ENCODE measurements at regions not wholly inside any gene's neighbourhood (a gene's known extent, or its start where the extent isn't known, plus 50 kb on each side); places are given as distances from the start of the nearest gene placed in this dataset.

- H3K4me2 ChIP-seq (ENCODE audit: insufficient read depth, insufficient read length, low read length) = no peak overlapping the region
- H4K8ac ChIP-seq (replicated peaks; ENCODE audit: insufficient read length, low read depth, low read length) = no peak overlapping the region
- H2BK5ac ChIP-seq (ENCODE audit: insufficient read length, low read length) = no peak overlapping the region
- no peak overlapping the region for H3K56ac ChIP-seq (ENCODE audit: insufficient read length, low read depth, low read length)
- no peaks in the 10 kb centered on the region; the same call in 1 of the 2 replicates for H3K4me1 ChIP-seq (ENCODE audit: insufficient read depth, low read length)
- TF ChIP-seq, protein P1, sequence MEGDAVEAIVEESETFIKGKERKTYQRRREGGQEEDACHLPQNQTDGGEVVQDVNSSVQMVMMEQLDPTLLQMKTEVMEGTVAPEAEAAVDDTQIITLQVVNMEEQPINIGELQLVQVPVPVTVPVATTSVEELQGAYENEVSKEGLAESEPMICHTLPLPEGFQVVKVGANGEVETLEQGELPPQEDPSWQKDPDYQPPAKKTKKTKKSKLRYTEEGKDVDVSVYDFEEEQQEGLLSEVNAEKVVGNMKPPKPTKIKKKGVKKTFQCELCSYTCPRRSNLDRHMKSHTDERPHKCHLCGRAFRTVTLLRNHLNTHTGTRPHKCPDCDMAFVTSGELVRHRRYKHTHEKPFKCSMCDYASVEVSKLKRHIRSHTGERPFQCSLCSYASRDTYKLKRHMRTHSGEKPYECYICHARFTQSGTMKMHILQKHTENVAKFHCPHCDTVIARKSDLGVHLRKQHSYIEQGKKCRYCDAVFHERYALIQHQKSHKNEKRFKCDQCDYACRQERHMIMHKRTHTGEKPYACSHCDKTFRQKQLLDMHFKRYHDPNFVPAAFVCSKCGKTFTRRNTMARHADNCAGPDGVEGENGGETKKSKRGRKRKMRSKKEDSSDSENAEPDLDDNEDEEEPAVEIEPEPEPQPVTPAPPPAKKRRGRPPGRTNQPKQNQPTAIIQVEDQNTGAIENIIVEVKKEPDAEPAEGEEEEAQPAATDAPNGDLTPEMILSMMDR (conservative IDR thresholded peaks at IDR 0.05) = no peak
- H4K20me1 ChIP-seq (ENCODE audit: control insufficient read depth, insufficient read depth, insufficient read length) = no peaks in the 10 kb centered on the region
- no peak for DNase-seq
- peaks cover 3 to 10% of the 10 kb centered on the region in 2 experiments; a peak in 1 of 4 replicates for H3K4me1 Mint-ChIP-seq
- no peak overlapping the region for H2BK120ac ChIP-seq (ENCODE audit: low read depth, low read length, poor library complexity, severe bottlenecking)
- H3K79me1 ChIP-seq (ENCODE audit: insufficient read depth, low read depth, low read length, poor library complexity, severe bottlenecking) = no peaks in the 10 kb centered on the region
- no peak overlapping the region for H4K91ac ChIP-seq (ENCODE audit: insufficient read length, low read depth, low read length)
- H3K27ac ChIP-seq (ENCODE audit: insufficient read length, low read depth, low read length) = no peak overlapping the region
- H3K9ac ChIP-seq (ENCODE audit: extremely low read depth, insufficient read length, low read length) = no peak overlapping the region
- no peak overlapping the region for H2BK20ac ChIP-seq (ENCODE audit: low read depth, low read length, poor library complexity, severe bottlenecking)
- no peak overlapping the region for H3K4ac ChIP-seq (ENCODE audit: low read depth, low read length)
- H3T11ph ChIP-seq (ENCODE audit: low read length) = no peak overlapping the region
- no peak overlapping the region for H3K23ac ChIP-seq (ENCODE audit: insufficient read length, low read depth, low read length)
- no peaks in the 10 kb centered on the region; a peak in 1 of 7 replicates for H3K36me3 Mint-ChIP-seq (ENCODE audit: insufficient read depth in 1 of 3, low read depth in 3 of 3)
- no peaks in the 10 kb centered on the region; the same call in 1 of the 2 replicates for H3K27me3 Mint-ChIP-seq (ENCODE audit: low read depth)
- no peaks in the 10 kb centered on the region for H3K27me3 ChIP-seq (ENCODE audit: insufficient read depth, low read length)
- no peaks in the 10 kb centered on the region; a peak in 2 of 5 replicates for H3K9me3 Mint-ChIP-seq
- H3K23me2 ChIP-seq (ENCODE audit: insufficient read length, low read depth, low read length, poor library complexity, severe bottlenecking) = no peaks in the 10 kb centered on the region
- no peak overlapping the region for H2AK5ac ChIP-seq (ENCODE audit: insufficient read length, low read length)
- no peaks in the 10 kb centered on the region for H3K9me3 ChIP-seq (ENCODE audit: control insufficient read depth, low read depth, low read length)
- no peak overlapping the region; a peak in 1 of 7 replicates for H3K27ac Mint-ChIP-seq
- no peak overlapping the region for H2AFZ ChIP-seq (ENCODE audit: low read length)
- 0 out of 2 replicates have a peak, but pooled peaks cover 2% of the 10 kb centered on the region for H3K79me2 ChIP-seq (ENCODE audit: insufficient read depth, low read length)
- no peak overlapping the region for H3K18ac ChIP-seq (ENCODE audit: insufficient read length, low read depth, low read length)
- H4K5ac ChIP-seq (ENCODE audit: insufficient read length, low read depth, low read length) = no peak overlapping the region
- H2BK12ac ChIP-seq (ENCODE audit: insufficient read length, low read depth, low read length) = no peak overlapping the region
- H3K14ac ChIP-seq (ENCODE audit: insufficient read depth, low read length) = no peak overlapping the region
- H3K4me3 Mint-ChIP-seq = no peak overlapping the region
- H2BK15ac ChIP-seq (ENCODE audit: low read depth, low read length) = no peak overlapping the region
Measured at GRCh38 chr6:14944593-14944992, 301.3 kb upstream of the JARID2 start.
